HepG2 (cell line): ENCODE measurements at regions not wholly inside any gene's neighbourhood (a gene's known extent, or its start where the extent isn't known, plus 50 kb on each side); places are given as distances from the start of the nearest gene placed in this dataset.

Experiments used
- CHD2 ChIP-seq: IDR thresholded peaks from 2 replicates; pipeline ENCODE4 v1.6.1; 2011; ENCODE audit warnings: low read depth, low read length, improper control_type of control experiment
- ETV5 ChIP-seq: IDR thresholded peaks from 2 replicates; pipeline ENCODE4 v1.6.1; 2018; ENCODE audit warnings: missing biosample characterization, missing genetic modification reagents, inconsistent platforms, borderline replicate concordance
- HOXA3 ChIP-seq: sonication (generic); formaldehyde crosslinking; IDR thresholded peaks from 2 replicates; pipeline ENCODE4 v1.5.0; 2020; ENCODE audit warnings: missing genetic modification reagents

GRCh38 chr21:22192766-22193165, 1194.6 kb downstream of the NCAM2 start:
- TF ChIP-seq ETV5 (no peak), CHD2 (no peak), HOXA3 (no peak)
